Fibroblast of lung (primary cell): ENCODE measurements at regions not wholly inside any gene's neighbourhood (a gene's known extent, or its start where the extent isn't known, plus 50 kb on each side); places are given as distances from the start of the nearest gene placed in this dataset.
"Not testable (repeated sequence)": the region's sequence is repeated elsewhere in the genome, so short reads cannot be mapped to it uniquely, and the experiment has no call there.

ENCODE experiments used
- EZH2 ChIP-seq: IDR thresholded peaks from 2 replicates; pipeline ENCODE4 v1.5.1; 2012; ENCODE audit warnings: low read length, control low read depth, mild to moderate bottlenecking; ENCODE audit errors: missing control alignments
- TF ChIP-seq, protein P1 (sequence below), 2 donors: IDR thresholded peaks in 1 of 2; conservative IDR thresholded peaks in 1 of 2; 1 replicate in 1 of 2; 2 replicates in 1 of 2; pipeline ENCODE4 v1.5.1; 2011 to 2012; ENCODE audit warnings: low read length in 2 of 2, control low read depth in 1 of 2, inconsistent platforms in 1 of 2, low read depth in 1 of 2, mild to moderate bottlenecking in 1 of 2

GRCh38 chr2:175840765-175841164 lies 161.3 kb downstream of the LNPK start:
- TF ChIP-seq, protein P1, sequence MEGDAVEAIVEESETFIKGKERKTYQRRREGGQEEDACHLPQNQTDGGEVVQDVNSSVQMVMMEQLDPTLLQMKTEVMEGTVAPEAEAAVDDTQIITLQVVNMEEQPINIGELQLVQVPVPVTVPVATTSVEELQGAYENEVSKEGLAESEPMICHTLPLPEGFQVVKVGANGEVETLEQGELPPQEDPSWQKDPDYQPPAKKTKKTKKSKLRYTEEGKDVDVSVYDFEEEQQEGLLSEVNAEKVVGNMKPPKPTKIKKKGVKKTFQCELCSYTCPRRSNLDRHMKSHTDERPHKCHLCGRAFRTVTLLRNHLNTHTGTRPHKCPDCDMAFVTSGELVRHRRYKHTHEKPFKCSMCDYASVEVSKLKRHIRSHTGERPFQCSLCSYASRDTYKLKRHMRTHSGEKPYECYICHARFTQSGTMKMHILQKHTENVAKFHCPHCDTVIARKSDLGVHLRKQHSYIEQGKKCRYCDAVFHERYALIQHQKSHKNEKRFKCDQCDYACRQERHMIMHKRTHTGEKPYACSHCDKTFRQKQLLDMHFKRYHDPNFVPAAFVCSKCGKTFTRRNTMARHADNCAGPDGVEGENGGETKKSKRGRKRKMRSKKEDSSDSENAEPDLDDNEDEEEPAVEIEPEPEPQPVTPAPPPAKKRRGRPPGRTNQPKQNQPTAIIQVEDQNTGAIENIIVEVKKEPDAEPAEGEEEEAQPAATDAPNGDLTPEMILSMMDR (conservative IDR thresholded peaks at IDR 0.05 in 1 of 2, IDR thresholded peaks at IDR 0.05 in 1 of 2; ENCODE audit: low read depth in 1 of 2, low read length in 2 of 2) = not testable (repeated sequence)
- not testable (repeated sequence) for TF ChIP-seq EZH2
